ENCODE measurements at regions not wholly inside any gene's neighbourhood (a gene's known extent, or its start where the extent isn't known, plus 50 kb on each side); places are given as distances from the start of the nearest gene placed in this dataset.

- TF ChIP-seq POLR2AphosphoS5 (IDR thresholded peaks at IDR 0.05; ENCODE audit: borderline replicate concordance, low read depth, low read length), result no peak
- no peak for TF ChIP-seq EZH2 (IDR thresholded peaks at IDR 0.05)
These were observed 91.6 kb upstream of the FSTL4 start for GRCh38 chr5:133703935-133704334.
